Sigmoid colon (tissue), 3 donors: ENCODE measurements at regions not wholly inside any gene's neighbourhood (a gene's known extent, or its start where the extent isn't known, plus 50 kb on each side); places are given as distances from the start of the nearest gene placed in this dataset.
"Not testable (repeated sequence)": the region's sequence is repeated elsewhere in the genome, so short reads cannot be mapped to it uniquely, and the experiment has no call there.

Experiments
- CTCF ChIP-seq, 4 experiments: fragments of 450-650 bp in 3 of 4; fragments of 200-600 bp in 1 of 4; IDR thresholded peaks; one replicate each; pipeline ENCODE4 v1.5.1; 2016 to 2019; ENCODE audit warnings: antibody characterized with exemption in 4 of 4, mild to moderate bottlenecking in 3 of 4, moderate library complexity in 2 of 4
- POLR2A ChIP-seq, 2 donors: fragments of 450-650 bp; IDR thresholded peaks; one replicate each; pipeline ENCODE4 v1.6.1; 2016; ENCODE audit warnings: antibody characterized with exemption in 2 of 2, mild to moderate bottlenecking in 2 of 2, moderate library complexity in 2 of 2

GRCh38 chr17:83011676-83012075, 67.7 kb upstream of the METRNL start:
- not testable (repeated sequence) for TF ChIP-seq CTCF, POLR2A (IDR thresholded peaks at IDR 0.05)
